ENCODE measurements at regions not wholly inside any gene's neighbourhood (a gene's known extent, or its start where the extent isn't known, plus 50 kb on each side); places are given as distances from the start of the nearest gene placed in this dataset.
"Not testable (repeated sequence)": the region's sequence is repeated elsewhere in the genome, so short reads cannot be mapped to it uniquely, and the experiment has no call there.

DNA sequence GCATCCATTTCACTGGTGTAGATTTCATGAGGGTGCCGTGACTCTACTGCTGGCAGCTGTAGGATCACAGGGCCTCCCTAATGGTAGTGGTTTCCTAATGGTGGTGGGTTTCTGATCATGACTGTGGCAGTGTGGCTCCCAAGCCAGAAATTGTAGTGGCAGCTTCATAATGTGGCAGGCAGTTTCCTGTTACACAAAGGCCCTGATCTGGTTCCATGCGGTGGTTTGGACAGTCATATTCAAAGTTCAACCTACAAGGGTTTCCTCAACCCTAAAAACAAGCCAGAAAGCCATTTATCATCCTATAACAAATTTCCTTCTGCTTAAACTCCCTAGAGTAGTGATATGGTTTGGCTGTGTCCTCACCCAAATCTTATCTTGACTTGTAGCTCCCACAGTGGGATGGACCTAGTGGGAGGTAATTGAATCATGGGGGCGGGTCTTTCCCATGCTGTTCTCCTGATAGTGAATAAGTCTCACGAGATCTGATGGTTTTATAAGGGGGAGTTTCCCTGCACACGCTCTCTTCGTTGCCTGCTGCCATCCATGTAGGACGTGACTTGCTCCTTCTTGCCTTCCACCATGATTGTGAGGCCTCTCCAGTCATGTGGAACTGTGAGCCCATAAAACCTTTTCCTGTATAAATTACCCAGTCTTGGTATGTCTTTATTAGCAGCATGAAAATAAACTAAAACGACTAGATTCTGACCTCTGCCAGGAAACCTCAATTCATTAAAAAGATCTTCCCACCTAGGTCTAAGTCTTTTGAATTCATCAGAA lies 257.1 kb downstream of the EFCAB11 start:
- CTCF ChIA-PET, result interaction anchor here (0.8 to 1.4 kb wide), 4 partner anchors 10 to 70 kb away, joined by 3 to 4 read pairs (median 4); no protein-coding TSS in a partner anchor
- no peak for ATAC-seq
- H3K4me3 Mint-ChIP-seq, result no peak overlapping the region
- peak; percentile 42 for DNase-seq
- POLR2A ChIA-PET, result interaction anchor here (0.9 kb wide), 1 partner anchor 16 kb away, joined by 4 read pairs; no protein-coding TSS in a partner anchor
- peaks cover 9% of the 10 kb centered on the region for H3K36me3 Mint-ChIP-seq (ENCODE audit: low read depth)
- peaks cover 6% of the 10 kb centered on the region for H3K9me3 Mint-ChIP-seq (ENCODE audit: insufficient read depth)
- H3K27ac Mint-ChIP-seq, result peak overlapping the region; percentile 58
- no peaks in the 10 kb centered on the region for H3K27me3 Mint-ChIP-seq (ENCODE audit: low read depth)
- H3K4me1 Mint-ChIP-seq (ENCODE audit: low read depth), result peaks cover 41% of the 10 kb centered on the region

DNA sequence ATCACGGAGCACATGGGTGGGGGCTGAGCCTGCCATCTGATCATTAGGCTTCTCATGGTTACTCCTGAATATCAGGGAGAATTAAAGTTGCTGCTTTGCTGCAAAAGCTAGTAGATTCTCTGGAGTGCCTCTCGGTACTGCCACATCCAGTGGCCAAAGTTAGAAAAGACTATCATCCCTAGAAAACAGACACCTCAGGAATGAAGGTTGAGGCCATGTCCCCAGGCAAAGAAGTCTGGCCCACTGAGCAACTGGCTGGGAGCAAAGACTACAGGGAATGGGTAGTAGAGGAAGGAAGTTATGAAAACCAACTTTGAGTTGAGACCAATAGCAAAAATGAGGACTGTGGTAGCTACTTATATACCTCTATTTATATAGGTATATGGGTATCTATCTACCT lies 258.7 kb downstream of the EFCAB11 start:
- Mint-ChIP-seq H3K4me1 (ENCODE audit: low read depth) (peaks cover 29% of the 10 kb centered on the region), H3K27ac (no peak overlapping the region), H3K27me3 (ENCODE audit: low read depth) (no peaks in the 10 kb centered on the region), H3K4me3 (no peak overlapping the region), H3K9me3 (ENCODE audit: insufficient read depth) (peaks cover 6% of the 10 kb centered on the region), H3K36me3 (ENCODE audit: low read depth) (peaks cover 8% of the 10 kb centered on the region)
- ChIA-PET CTCF (interaction anchor here (1.5 kb wide), 1 partner anchor 27 kb away, joined by 3 read pairs; no protein-coding TSS in a partner anchor), POLR2A (no interaction called here)
- DNase-seq (no peak), ATAC-seq (no peak)

DNA sequence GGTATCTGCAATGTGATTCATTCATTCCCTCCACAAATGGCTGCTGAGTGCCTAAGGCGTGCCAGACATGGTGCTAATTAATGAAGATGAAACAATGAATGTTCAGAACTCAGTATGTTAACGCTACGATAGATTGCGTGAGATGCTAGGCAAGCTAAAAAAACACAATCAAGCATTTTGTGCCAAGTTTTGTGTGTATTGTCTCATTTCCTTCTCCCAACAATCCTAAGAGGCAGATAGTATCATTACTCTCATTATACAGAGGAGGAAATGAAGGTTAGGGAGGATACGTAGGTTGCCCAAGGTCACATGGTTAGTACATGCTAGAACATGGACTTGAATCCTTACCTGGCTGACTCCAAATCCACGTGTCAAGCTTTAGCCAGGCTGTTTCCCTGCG lies 264.4 kb downstream of the EFCAB11 start:
- no peak for DNase-seq
- Mint-ChIP-seq H3K4me1 (ENCODE audit: low read depth) (peaks cover 4% of the 10 kb centered on the region), H3K27ac (no peak overlapping the region), H3K4me3 (no peak overlapping the region), H3K36me3 (ENCODE audit: low read depth) (peaks cover 10% of the 10 kb centered on the region), H3K9me3 (ENCODE audit: insufficient read depth) (peaks cover 10% of the 10 kb centered on the region), H3K27me3 (ENCODE audit: low read depth) (no peaks in the 10 kb centered on the region)
- ChIA-PET CTCF (interaction anchor here (0.8 kb wide), 1 partner anchor 18 kb away, joined by 3 read pairs; no protein-coding TSS in a partner anchor), POLR2A (no interaction called here)
- ATAC-seq, result no peak

DNA sequence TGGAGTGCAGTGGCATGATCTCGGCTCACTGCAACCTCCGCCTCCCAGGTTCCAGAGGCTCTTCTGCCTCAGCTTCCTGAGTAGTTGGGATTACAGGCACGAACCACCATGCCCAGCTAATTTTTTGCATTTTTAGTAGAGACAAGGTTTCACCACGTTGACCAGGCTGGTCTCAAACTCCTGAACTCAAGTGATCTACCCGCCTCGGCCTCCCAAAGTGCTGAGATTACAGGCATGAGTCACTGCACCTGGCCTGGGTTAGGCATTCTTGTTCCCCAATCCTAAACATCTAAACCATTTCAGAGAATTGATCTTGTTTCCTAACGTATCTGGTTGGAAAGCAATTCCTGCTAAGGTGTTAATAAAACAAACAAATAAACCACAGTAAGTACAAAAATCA lies 264.8 kb downstream of the EFCAB11 start:
- Mint-ChIP-seq H3K36me3 (ENCODE audit: low read depth) (peaks cover 11% of the 10 kb centered on the region), H3K9me3 (ENCODE audit: insufficient read depth) (peaks cover 12% of the 10 kb centered on the region)
- H3K4me1 Mint-ChIP-seq (ENCODE audit: low read depth); DNase-seq; POLR2A ChIA-PET; H3K27me3 Mint-ChIP-seq (ENCODE audit: low read depth); ATAC-seq; H3K27ac Mint-ChIP-seq; H3K4me3 Mint-ChIP-seq: not testable (repeated sequence)
- CTCF ChIA-PET, result interaction anchor here (0.8 kb wide), 1 partner anchor 18 kb away, joined by 3 read pairs; no protein-coding TSS in a partner anchor

DNA sequence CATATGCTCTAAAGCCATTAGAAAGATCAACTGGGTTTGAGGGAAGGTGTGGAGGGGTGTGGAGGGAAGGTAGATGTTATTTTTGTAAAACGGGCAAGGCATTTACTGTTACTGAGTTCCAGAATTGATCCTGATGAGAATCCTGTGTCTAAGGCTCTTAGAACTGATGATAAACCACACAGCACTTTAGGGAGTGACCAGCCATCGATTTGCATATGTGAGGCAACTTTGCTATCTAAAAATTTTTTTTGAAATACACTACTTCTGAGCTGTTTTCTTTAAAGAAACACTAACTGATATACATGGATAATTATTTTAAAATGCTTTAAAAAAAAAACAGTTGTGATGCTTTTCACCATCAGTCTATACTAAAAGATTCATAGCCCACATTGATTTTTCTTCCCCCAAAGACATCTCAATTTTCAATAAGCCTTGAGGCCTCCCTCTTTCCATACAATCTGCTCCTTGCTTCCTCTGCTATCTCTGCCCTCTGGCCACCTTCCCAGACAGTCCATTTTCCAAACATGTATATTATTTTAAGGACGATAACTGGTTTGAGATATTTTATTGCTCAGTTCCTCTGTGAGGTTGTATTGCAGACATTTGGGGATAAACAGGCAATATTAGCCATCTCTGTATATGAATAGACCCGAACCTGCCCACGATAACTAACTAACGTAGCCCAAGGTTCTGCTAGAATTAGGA lies 265.9 kb downstream of the EFCAB11 start:
- no peak for ATAC-seq
- Mint-ChIP-seq H3K36me3 (ENCODE audit: low read depth) (peaks cover 14% of the 10 kb centered on the region), H3K4me3 (no peak overlapping the region), H3K27me3 (ENCODE audit: low read depth) (no peaks in the 10 kb centered on the region), H3K27ac (no peak overlapping the region), H3K9me3 (ENCODE audit: insufficient read depth) (peaks cover 21% of the 10 kb centered on the region), H3K4me1 (ENCODE audit: low read depth) (peaks cover 4% of the 10 kb centered on the region)
- ChIA-PET POLR2A (no interaction called here), CTCF (no interaction called here)
- no peak for DNase-seq

DNA sequence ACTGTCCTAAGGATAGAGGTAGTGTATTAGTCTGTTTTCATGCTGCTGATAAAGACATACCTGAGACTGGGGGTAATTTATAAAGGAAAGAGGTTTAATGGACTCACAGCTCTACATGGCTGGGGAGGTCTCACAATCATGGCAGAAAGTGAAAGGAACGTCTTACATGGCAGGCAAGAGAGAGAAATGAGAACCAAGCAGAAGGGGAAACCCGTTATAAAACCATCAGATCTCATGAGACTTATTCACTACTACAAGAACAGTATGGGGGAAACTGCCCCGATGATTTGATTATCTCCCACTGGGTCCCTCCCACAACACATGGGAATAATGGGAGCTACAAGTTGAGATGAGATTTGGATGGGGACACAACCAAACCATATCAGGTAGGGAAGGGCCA lies 267.4 kb downstream of the EFCAB11 start:
- H3K27ac Mint-ChIP-seq; H3K4me3 Mint-ChIP-seq; ATAC-seq; H3K27me3 Mint-ChIP-seq (ENCODE audit: low read depth); DNase-seq; POLR2A ChIA-PET: not testable (repeated sequence)
- Mint-ChIP-seq H3K36me3 (ENCODE audit: low read depth) (peaks cover 25% of the 10 kb centered on the region), H3K4me1 (ENCODE audit: low read depth) (peaks cover 13% of the 10 kb centered on the region), H3K9me3 (ENCODE audit: insufficient read depth) (peaks cover 21% of the 10 kb centered on the region)
- CTCF ChIA-PET, result interaction anchor here (1.3 kb wide), 1 partner anchor 45 kb away, joined by 3 read pairs; no protein-coding TSS in a partner anchor

DNA sequence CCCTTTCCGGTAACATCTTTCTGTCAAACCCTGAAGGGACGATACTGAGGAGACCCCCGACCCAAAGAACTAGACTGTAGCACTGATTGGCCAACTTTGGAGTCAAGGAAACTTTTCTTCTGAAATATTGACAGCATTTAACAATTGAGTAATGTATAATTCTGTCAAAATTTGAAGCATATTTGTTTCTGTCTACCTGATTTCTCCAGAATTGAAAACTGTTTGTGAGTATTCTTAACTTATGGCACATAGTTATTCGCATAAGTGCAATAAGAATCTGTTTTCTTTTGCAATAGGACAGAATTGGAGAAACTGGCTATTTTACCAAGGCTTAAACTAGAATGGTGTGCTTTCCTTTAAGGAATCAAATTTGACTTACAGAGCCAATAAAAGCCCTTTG lies 267.1 kb upstream of the FOXN3 start:
- Mint-ChIP-seq H3K36me3 (ENCODE audit: low read depth) (peaks cover 26% of the 10 kb centered on the region), H3K4me3 (no peak overlapping the region), H3K4me1 (ENCODE audit: low read depth) (peaks cover 37% of the 10 kb centered on the region), H3K9me3 (ENCODE audit: insufficient read depth) (peaks cover 21% of the 10 kb centered on the region), H3K27ac (no peak overlapping the region), H3K27me3 (ENCODE audit: low read depth) (no peaks in the 10 kb centered on the region)
- CTCF ChIA-PET, result no interaction called here
- ATAC-seq (no peak), DNase-seq (no peak)
- POLR2A ChIA-PET, result no interaction called here

DNA sequence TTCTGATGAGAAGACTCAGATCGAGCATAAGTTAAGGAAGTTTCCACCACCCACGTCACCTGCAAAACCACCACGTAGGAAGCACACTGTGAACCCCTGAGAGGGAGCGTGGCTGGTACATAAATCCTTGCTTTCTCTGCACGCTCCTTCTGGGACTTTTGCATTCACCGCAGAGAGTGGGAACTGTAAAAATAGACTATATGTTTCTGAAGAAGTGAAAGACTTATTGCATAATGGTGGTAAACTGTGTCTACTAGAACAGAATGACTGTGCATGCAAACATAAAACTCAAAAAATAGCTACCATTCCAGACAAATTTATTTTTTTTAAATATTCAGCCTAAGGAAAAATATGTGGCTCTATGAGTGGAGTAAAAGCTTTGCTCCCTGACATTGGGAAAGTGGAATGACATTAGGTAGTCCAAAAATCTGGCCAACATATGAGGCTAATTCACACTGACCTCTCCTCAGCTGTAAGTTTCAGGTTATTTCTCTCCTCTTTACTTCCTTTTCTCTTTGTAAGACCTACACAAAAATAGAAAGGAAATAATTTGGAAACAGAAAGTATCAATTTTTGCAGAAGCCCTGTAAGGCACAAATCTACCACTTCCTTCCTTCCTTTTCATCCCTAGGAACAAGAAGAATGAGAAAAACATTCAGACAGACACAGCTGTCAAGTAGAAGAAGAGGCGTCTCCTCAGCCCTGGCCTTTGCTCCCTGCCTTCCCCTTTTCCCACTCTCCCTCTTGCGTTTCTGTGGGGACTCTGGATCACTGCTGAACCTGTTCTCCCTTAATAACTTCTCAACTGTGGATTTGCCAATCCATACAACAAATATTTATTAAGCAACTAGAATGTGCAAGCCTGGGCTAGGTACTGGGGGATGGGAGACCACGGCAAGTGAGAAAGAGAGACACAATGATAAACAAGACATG lies 264.3 kb upstream of the FOXN3 start:
- ChIA-PET CTCF (interaction anchor here (0.7 to 2.6 kb wide), 10 partner anchors 8 to 641 kb away, joined by 3 to 12 read pairs (median 3); no protein-coding TSS in a partner anchor), POLR2A (interaction anchor here (0.8 to 1.8 kb wide), 6 partner anchors 12 to 62 kb away, joined by 4 to 11 read pairs (median 6); no protein-coding TSS in a partner anchor)
- Mint-ChIP-seq H3K9me3 (ENCODE audit: insufficient read depth) (peaks cover 21% of the 10 kb centered on the region), H3K27me3 (ENCODE audit: low read depth) (no peaks in the 10 kb centered on the region), H3K36me3 (ENCODE audit: low read depth) (peaks cover 21% of the 10 kb centered on the region), H3K27ac (peak overlapping the region; percentile 92), H3K4me1 (ENCODE audit: low read depth) (peaks cover 39% of the 10 kb centered on the region), H3K4me3 (peak overlapping the region; percentile 68)
- peak; percentile 76 for ATAC-seq
- peak; percentile 47 for DNase-seq

DNA sequence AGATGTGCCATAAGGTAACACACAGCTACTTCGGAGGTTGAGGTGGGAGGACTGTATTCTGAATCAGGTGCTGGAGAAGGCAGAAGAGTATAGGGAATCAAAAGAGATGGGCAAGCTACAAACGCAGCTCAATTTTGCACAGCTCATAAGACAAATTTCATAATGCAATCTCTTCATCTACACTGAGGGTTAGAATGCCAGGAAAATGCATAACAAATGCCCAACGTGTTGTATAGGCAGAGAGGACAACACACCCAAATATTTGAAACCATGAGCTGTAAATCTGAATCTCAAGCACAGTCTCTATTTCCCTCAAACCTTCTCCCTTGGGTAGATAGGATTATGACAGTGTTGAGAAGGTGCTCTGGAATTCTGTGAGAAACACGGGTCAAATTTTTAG lies 263.1 kb upstream of the FOXN3 start:
- Mint-ChIP-seq H3K27ac (peak overlapping the region; percentile 53), H3K4me1 (ENCODE audit: low read depth) (peaks cover 46% of the 10 kb centered on the region), H3K4me3 (no peak overlapping the region), H3K9me3 (ENCODE audit: insufficient read depth) (peaks cover 19% of the 10 kb centered on the region), H3K27me3 (ENCODE audit: low read depth) (no peaks in the 10 kb centered on the region), H3K36me3 (ENCODE audit: low read depth) (peaks cover 20% of the 10 kb centered on the region)
- POLR2A ChIA-PET, result interaction anchor here (0.8 kb wide), 1 partner anchor 61 kb away, joined by 3 read pairs; no protein-coding TSS in a partner anchor
- no peak for DNase-seq
- CTCF ChIA-PET, result interaction anchor here (0.7 to 2.6 kb wide), 3 partner anchors 9 to 41 kb away, joined by 3 to 12 read pairs (median 4); no protein-coding TSS in a partner anchor
- ATAC-seq, result no peak

DNA sequence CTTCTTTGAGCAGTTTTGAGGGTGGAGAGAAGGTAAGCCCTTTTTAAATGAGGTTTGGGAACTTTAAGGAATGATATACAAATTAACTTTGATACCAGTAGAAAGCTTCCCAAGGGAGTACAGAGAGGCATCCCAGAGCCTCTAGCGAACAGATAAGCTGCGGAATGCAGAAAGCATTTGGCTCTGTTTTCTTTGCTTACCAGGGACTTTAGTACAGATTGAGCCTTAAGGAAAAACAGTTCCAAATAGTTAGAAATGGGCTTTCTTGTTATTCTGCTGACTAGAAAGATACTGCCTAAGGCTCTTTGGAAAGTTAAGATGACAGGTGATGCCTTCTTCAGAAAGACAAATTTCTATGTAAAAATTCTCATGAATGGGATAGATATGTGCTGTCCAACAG lies 261.7 kb upstream of the FOXN3 start:
- DNase-seq (no peak), ATAC-seq (no peak)
- peaks cover 10% of the 10 kb centered on the region for H3K9me3 Mint-ChIP-seq (ENCODE audit: insufficient read depth)
- no peaks in the 10 kb centered on the region for H3K27me3 Mint-ChIP-seq (ENCODE audit: low read depth)
- CTCF ChIA-PET, result interaction anchor here (2.4 kb wide), 1 partner anchor 43 kb away, joined by 8 read pairs; no protein-coding TSS in a partner anchor
- H3K36me3 Mint-ChIP-seq (ENCODE audit: low read depth), result peaks cover 15% of the 10 kb centered on the region
- POLR2A ChIA-PET, result no interaction called here
- peaks cover 49% of the 10 kb centered on the region for H3K4me1 Mint-ChIP-seq (ENCODE audit: low read depth)
- no peak overlapping the region for H3K4me3 Mint-ChIP-seq
- H3K27ac Mint-ChIP-seq, result no peak overlapping the region

DNA sequence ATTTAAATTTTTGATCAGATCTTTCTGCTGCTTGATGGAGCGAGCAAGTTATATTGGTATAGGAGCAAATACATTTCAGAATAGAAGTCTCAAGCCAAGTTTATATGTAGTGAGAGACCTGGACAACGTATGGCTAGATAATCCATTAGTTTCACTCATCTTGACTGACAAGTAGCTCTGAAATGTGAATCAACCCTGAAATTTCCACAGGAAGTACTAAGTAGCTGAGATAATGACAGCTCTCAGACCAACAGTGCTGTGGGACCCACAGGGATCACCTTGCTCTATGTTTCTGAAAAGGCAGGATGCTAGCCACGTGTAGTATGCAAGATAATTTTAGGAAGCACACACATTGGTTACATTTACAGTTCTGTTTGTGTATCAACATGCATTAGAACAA lies 258.6 kb upstream of the FOXN3 start:
- Mint-ChIP-seq H3K27me3 (ENCODE audit: low read depth) (no peaks in the 10 kb centered on the region), H3K4me1 (ENCODE audit: low read depth) (peaks cover 41% of the 10 kb centered on the region), H3K36me3 (ENCODE audit: low read depth) (no peaks in the 10 kb centered on the region), H3K9me3 (ENCODE audit: insufficient read depth) (peaks cover 15% of the 10 kb centered on the region), H3K27ac (no peak overlapping the region), H3K4me3 (no peak overlapping the region)
- ATAC-seq, result no peak
- DNase-seq, result no peak
- ChIA-PET POLR2A (interaction anchor here (0.6 kb wide), 1 partner anchor 15 kb away, joined by 3 read pairs; no protein-coding TSS in a partner anchor), CTCF (no interaction called here)
